RWPE2 (cell line): ENCODE measurements at regions not wholly inside any gene's neighbourhood (a gene's known extent, or its start where the extent isn't known, plus 50 kb on each side); places are given as distances from the start of the nearest gene placed in this dataset.

ENCODE experiments used
- ATAC-seq: fragments of 200-7000 bp; cut with Tn5 transposase; 3 replicates; pipeline ENCODE4 v1.9.1; 2021; ENCODE audit warnings: low read depth
- DNase-seq: peaks from one replicate; pipeline ENCODE4 v3.0.0-alpha.2; 2020; ENCODE audit warnings: low spot score
- H3K27ac ChIP-seq: fragments of 450-650 bp; 2 replicates; pipeline ENCODE4 v1.5.1; 2017; ENCODE audit warnings: mild to moderate bottlenecking; ENCODE audit not compliant: poor library complexity, severe bottlenecking
- H3K27me3 ChIP-seq: fragments of 250-450 bp; sonication (Bioruptor Pico); 2 replicates; pipeline ENCODE4 v1.5.1; 2021; ENCODE audit warnings: mild to moderate bottlenecking, moderate library complexity; ENCODE audit not compliant: insufficient read depth, poor library complexity, severe bottlenecking
- H3K36me3 ChIP-seq: fragments of 250-450 bp; sonication (Bioruptor Pico); 2 replicates; pipeline ENCODE4 v1.5.1; 2020; ENCODE audit warnings: low read depth, mild to moderate bottlenecking, moderate library complexity
- H3K4me1 ChIP-seq: fragments of 250-450 bp; sonication (Bioruptor Pico); 2 replicates; pipeline ENCODE4 v1.5.1; 2021; ENCODE audit warnings: mild to moderate bottlenecking, moderate library complexity; ENCODE audit not compliant: insufficient read depth, poor library complexity, severe bottlenecking
- H3K4me3 ChIP-seq: fragments of 250-450 bp; sonication (Bioruptor Pico); 2 replicates; pipeline ENCODE4 v1.5.1; 2021; ENCODE audit warnings: mild to moderate bottlenecking, moderate library complexity; ENCODE audit not compliant: severe bottlenecking
- H3K9me3 ChIP-seq: fragments of 250-450 bp; sonication (Bioruptor Pico); 2 replicates; pipeline ENCODE4 v1.5.1; 2021; ENCODE audit warnings: mild to moderate bottlenecking, moderate library complexity; ENCODE audit not compliant: severe bottlenecking
- CTCF ChIP-seq: fragments of 450-650 bp; IDR thresholded peaks from one replicate; pipeline ENCODE4 v1.5.1; 2017; ENCODE audit warnings: mild to moderate bottlenecking, moderate library complexity; ENCODE audit not compliant: poor library complexity, severe bottlenecking

GRCh38 chr3:150309557-150309956 is 98.5 kb upstream of the TSC22D2 start:
- peak overlapping the region; percentile 27 for H3K27ac ChIP-seq
- no peak for DNase-seq

GRCh38 chr3:150309257-150309542 is 98.9 kb upstream of the TSC22D2 start:
- H3K9me3 ChIP-seq = no peaks in the 10 kb centered on the region
- no peaks in the 10 kb centered on the region for H3K36me3 ChIP-seq
- H3K27ac ChIP-seq = peak overlapping the region; percentile 27
- H3K4me1 ChIP-seq = peaks cover 6% of the 10 kb centered on the region
- TF ChIP-seq CTCF = no peak
- no peaks in the 10 kb centered on the region for H3K27me3 ChIP-seq
- no peak for DNase-seq
- ATAC-seq = no peak
- H3K4me3 ChIP-seq = no peak overlapping the region

More at GRCh38 chr3:150309557-150309956, 98.5 kb upstream of the TSC22D2 start:
- peak; percentile 87 for ATAC-seq
- H3K36me3 ChIP-seq = no peaks in the 10 kb centered on the region
- H3K4me3 ChIP-seq = no peak overlapping the region
- no peaks in the 10 kb centered on the region for H3K27me3 ChIP-seq
- H3K4me1 ChIP-seq = peaks cover 6% of the 10 kb centered on the region
- no peak for TF ChIP-seq CTCF
- H3K9me3 ChIP-seq = no peaks in the 10 kb centered on the region

DNA sequence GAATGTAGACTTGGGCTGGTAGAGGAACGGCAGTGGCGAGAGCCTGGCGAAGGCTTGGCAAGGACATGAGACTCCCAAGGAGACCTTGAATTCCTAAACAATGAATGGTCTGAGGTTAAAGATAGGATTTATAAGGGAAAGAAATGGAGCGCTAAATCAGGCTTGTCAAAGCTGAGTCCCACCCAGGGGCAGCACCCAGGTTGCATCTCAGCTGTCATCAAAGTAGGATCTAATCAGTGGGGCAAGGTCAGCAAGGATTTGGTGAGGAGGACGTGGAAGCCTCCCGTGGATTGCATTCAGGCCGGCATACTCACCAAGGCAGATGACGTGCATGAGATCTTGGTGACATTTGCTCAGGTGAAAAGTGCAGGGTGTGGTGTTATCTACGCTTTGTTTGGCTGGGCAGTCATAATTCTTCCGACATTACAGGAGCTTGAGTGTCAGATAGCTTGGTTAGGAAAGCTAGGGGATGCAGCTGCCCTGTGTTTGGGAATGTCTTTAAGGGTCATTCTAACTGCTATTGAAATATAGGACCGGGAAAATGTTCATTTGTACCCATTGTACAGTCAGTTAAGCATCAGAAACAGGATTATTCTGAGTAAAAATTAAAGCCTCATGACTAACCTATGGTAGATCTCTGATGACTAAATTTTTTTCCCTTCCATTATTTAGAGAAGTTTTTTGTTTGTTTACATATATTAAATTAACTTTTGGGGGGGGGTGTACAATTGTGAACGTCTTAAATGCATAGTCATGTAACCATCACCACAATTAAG is 99.4 kb upstream of the TSC22D2 start:
- no peak for TF ChIP-seq CTCF

DNA sequence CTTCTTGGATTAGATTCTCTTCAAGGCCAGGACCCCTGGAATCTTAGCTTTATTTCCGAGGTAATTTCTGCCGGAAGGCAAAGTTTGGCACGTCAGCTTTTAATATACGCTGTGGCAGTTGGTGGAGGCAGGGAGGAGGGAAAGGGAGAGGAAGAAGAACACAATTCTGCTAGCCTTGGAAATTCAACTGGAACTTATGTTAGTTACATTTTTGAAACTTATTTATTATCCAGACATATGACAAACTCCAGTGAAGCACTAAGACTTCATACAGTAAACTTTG is 100.1 kb upstream of the TSC22D2 start:
- no peaks in the 10 kb centered on the region for H3K9me3 ChIP-seq
- H3K4me3 ChIP-seq = no peak overlapping the region
- no peak overlapping the region for H3K27ac ChIP-seq
- no peaks in the 10 kb centered on the region for H3K27me3 ChIP-seq
- no peak for ATAC-seq
- H3K4me1 ChIP-seq = peaks cover 6% of the 10 kb centered on the region
- TF ChIP-seq CTCF = no peak
- DNase-seq = no peak
- no peaks in the 10 kb centered on the region for H3K36me3 ChIP-seq

More for the DNA sequence above, 99.4 kb upstream of the TSC22D2 start:
- Histone ChIP-seq H3K9me3 (no peaks in the 10 kb centered on the region), H3K4me1 (peaks cover 6% of the 10 kb centered on the region), H3K36me3 (no peaks in the 10 kb centered on the region), H3K27ac (peak overlapping the region; percentile 27), H3K4me3 (no peak overlapping the region), H3K27me3 (no peaks in the 10 kb centered on the region)
- DNase-seq (no peak), ATAC-seq (no peak)

GRCh38 chr3:150307311-150308036 is 100.6 kb upstream of the TSC22D2 start:
- H3K9me3 ChIP-seq = no peaks in the 10 kb centered on the region
- no peaks in the 10 kb centered on the region for H3K36me3 ChIP-seq
- no peak for ATAC-seq
- H3K4me1 ChIP-seq = peaks cover 6% of the 10 kb centered on the region
- no peaks in the 10 kb centered on the region for H3K27me3 ChIP-seq
- H3K4me3 ChIP-seq = no peak overlapping the region
- TF ChIP-seq CTCF = no peak
- no peak overlapping the region for H3K27ac ChIP-seq
- no peak for DNase-seq
